HG02973 (cell line): ENCODE measurements at regions not wholly inside any gene's neighbourhood (a gene's known extent, or its start where the extent isn't known, plus 50 kb on each side); places are given as distances from the start of the nearest gene placed in this dataset.
"Not testable (repeated sequence)": the region's sequence is repeated elsewhere in the genome, so short reads cannot be mapped to it uniquely, and the experiment has no call there.

ENCODE experiments used
- ATAC-seq: cut with Tn5 transposase; IDR thresholded peaks from one replicate; pipeline ENCODE4 v1.9.1; 2021; ENCODE audit warnings: moderate library complexity; ENCODE audit not compliant: unreplicated experiment

GRCh38 chr7:93830141-93830925, 60.2 kb downstream of the TFPI2 start:
- ATAC-seq, result no peak

- peak; percentile 67 for ATAC-seq
Measured at GRCh38 chr7:93828260-93828659, 62.3 kb downstream of the TFPI2 start.

GRCh38 chr7:93823621-93824020, 66.9 kb downstream of the TFPI2 start:
- no peak for ATAC-seq

GRCh38 chr7:93821463-93821862, 69.1 kb downstream of the TFPI2 start:
- ATAC-seq, result no peak

- ATAC-seq, result no peak
Measured at GRCh38 chr7:93819699-93820098, 70.9 kb downstream of the TFPI2 start.

GRCh38 chr7:93817526-93817925, 73.0 kb downstream of the TFPI2 start:
- ATAC-seq, result no peak

GRCh38 chr7:93817004-93817403, 73.5 kb downstream of the TFPI2 start:
- ATAC-seq, result no peak

- no peak for ATAC-seq
Measured at GRCh38 chr7:93813514-93813913, 77.0 kb downstream of the TFPI2 start.

GRCh38 chr7:93812061-93812460, 78.5 kb downstream of the TFPI2 start:
- ATAC-seq, result no peak

- no peak for ATAC-seq
Measured at GRCh38 chr7:93811198-93811597, 79.4 kb downstream of the TFPI2 start.

- no peak for ATAC-seq
Measured at GRCh38 chr7:93810561-93810960, 80.0 kb downstream of the TFPI2 start.

GRCh38 chr7:93804726-93805125, 85.8 kb downstream of the TFPI2 start:
- ATAC-seq, result no peak

GRCh38 chr7:93799750-93800357, 90.7 kb downstream of the TFPI2 start:
- ATAC-seq, result no peak

GRCh38 chr7:93793084-93793697, 97.4 kb downstream of the TFPI2 start:
- not testable (repeated sequence) for ATAC-seq

GRCh38 chr7:93779115-93779514, 111.4 kb downstream of the TFPI2 start:
- ATAC-seq, result no peak

GRCh38 chr7:93778384-93778783, 112.2 kb downstream of the TFPI2 start:
- ATAC-seq, result no peak

- ATAC-seq, result no peak
Measured at GRCh38 chr7:93773446-93773845, 117.1 kb downstream of the TFPI2 start.

- ATAC-seq, result no peak
Measured at GRCh38 chr7:93765475-93765874, 125.1 kb downstream of the TFPI2 start.

- ATAC-seq, result no peak
Measured at GRCh38 chr7:93758631-93759030, 131.9 kb downstream of the TFPI2 start.

- ATAC-seq, result no peak
Measured at GRCh38 chr7:93757426-93757825, 133.1 kb downstream of the TFPI2 start.

- no peak for ATAC-seq
Measured at GRCh38 chr7:93756890-93757289, 133.7 kb downstream of the TFPI2 start.

GRCh38 chr7:93751421-93751820, 139.1 kb downstream of the TFPI2 start:
- ATAC-seq, result no peak
